ENCODE measurements at regions not wholly inside any gene's neighbourhood (a gene's known extent, or its start where the extent isn't known, plus 50 kb on each side); places are given as distances from the start of the nearest gene placed in this dataset.

DNA sequence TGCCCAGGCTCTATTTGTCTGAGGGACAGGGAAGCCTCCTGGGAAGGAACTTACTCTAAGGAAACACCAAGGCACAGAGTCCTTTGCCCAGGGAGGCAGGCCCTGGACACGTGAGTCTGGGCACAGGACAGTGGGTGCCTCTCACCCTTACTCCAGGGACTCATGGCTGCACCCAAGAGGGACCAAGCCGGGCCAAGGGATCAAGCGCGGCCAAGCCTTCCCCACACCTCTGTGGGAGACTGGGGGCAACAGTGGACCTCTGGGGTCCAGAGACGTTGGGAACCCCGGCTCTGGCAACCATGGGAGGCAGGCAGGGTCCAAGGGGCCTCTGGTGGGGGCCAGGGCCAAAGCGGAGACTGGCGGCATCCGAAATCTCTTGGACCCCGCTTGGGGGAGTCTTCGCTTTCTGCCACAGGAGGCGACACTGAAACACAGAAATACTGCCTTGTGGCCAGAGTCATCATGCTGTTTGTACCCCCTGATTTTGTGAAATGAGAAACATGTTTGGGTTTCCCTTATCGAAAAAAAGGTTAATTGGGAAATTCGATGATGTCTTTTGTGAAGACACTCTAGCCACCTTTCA, 51.7 kb upstream of the BCL11B start (continued):
- no peak for TF ChIP-seq ZNF207 (IDR thresholded peaks at IDR 0.05; ENCODE audit: borderline replicate concordance)

- Histone ChIP-seq H3K4me2 (ENCODE audit: control insufficient read depth, insufficient read depth) (no peak overlapping the region), H4K20me1 (ENCODE audit: control insufficient read depth, insufficient read depth) (no peaks in the 10 kb centered on the region), H2AFZ (ENCODE audit: control insufficient read depth, low read depth, low read length) (no peak overlapping the region), H3K79me2 (ENCODE audit: control insufficient read depth, insufficient read depth, low read length) (no peaks in the 10 kb centered on the region), H3K4me3 (no peak overlapping the region), H3K4me1 (ENCODE audit: control insufficient read depth, insufficient read depth, low read length) (peaks cover 6% of the 10 kb centered on the region), H3K27ac (ENCODE audit: control insufficient read depth, insufficient read depth) (no peak overlapping the region), H3K9ac (ENCODE audit: control insufficient read depth, insufficient read depth, low read length) (no peak overlapping the region), H3K9me3 (replicated peaks; ENCODE audit: control insufficient read depth, insufficient read depth, low read length) (no peaks in the 10 kb centered on the region; the same call in 2 of the 3 replicates), H3K27me3 (replicated peaks in 1 of 2; ENCODE audit: control insufficient read depth in 2 of 2, insufficient read depth in 2 of 2, low read length in 1 of 2) (no peaks in the 10 kb centered on the region), H3K36me3 (ENCODE audit: control insufficient read depth in 2 of 2, insufficient read depth in 2 of 2, low read length in 1 of 2) (no peaks in the 10 kb centered on the region)
- 54% methylated on average over 20 of the region's 20 CpGs for WGBS (ENCODE audit: insufficient coverage, insufficient replicate concordance, low lambda C conversion rate, missing lambda C conversion rate)
- ATAC-seq (no peak), DNase-seq (ENCODE audit: low read depth, low spot score) (no peak), FAIRE-seq (no peak)
- TF ChIP-seq SREBF1 (IDR thresholded peaks at IDR 0.05; ENCODE audit: low read length) (no peak), TCF3 (IDR thresholded peaks at IDR 0.05; ENCODE audit: borderline replicate concordance, insufficient read depth, low read depth, low read length) (no peak)
- ChIA-PET CTCF (no interaction called here), SMC1A (ENCODE audit: uncharacterized antibody, unreplicated experiment) (no interaction called here), RAD21 (ENCODE audit: unreplicated experiment) (no interaction called here), POLR2A (no interaction called here)
- in situ Hi-C loops (cut with MboI) = no loop called here
- intact Hi-C loops (cut with micrococcal nuclease; ENCODE audit: unreplicated experiment) = no loop called here
- no TSS peak for BruUV-seq (replicated peaks)
Observed at GRCh38 chr14:99322731-99323599, 51.0 kb upstream of the BCL11B start.
